ENCODE measurements at regions not wholly inside any gene's neighbourhood (a gene's known extent, or its start where the extent isn't known, plus 50 kb on each side); places are given as distances from the start of the nearest gene placed in this dataset.

- TF ChIP-seq, protein P1, sequence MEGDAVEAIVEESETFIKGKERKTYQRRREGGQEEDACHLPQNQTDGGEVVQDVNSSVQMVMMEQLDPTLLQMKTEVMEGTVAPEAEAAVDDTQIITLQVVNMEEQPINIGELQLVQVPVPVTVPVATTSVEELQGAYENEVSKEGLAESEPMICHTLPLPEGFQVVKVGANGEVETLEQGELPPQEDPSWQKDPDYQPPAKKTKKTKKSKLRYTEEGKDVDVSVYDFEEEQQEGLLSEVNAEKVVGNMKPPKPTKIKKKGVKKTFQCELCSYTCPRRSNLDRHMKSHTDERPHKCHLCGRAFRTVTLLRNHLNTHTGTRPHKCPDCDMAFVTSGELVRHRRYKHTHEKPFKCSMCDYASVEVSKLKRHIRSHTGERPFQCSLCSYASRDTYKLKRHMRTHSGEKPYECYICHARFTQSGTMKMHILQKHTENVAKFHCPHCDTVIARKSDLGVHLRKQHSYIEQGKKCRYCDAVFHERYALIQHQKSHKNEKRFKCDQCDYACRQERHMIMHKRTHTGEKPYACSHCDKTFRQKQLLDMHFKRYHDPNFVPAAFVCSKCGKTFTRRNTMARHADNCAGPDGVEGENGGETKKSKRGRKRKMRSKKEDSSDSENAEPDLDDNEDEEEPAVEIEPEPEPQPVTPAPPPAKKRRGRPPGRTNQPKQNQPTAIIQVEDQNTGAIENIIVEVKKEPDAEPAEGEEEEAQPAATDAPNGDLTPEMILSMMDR (IDR thresholded peaks at IDR 0.05; ENCODE audit: insufficient read depth, low read length, poor library complexity, severe bottlenecking) = no peak
- TF ChIP-seq EZH2phosphoT487 (conservative IDR thresholded peaks at IDR 0.05; ENCODE audit: low read length) = no peak
Measured at GRCh38 chr9:100838857-100839256, 189.7 kb upstream of the PLPPR1 start.

Measured in SU-DHL-6 (cell line).